ENCODE measurements at regions not wholly inside any gene's neighbourhood (a gene's known extent, or its start where the extent isn't known, plus 50 kb on each side); places are given as distances from the start of the nearest gene placed in this dataset.

DNA sequence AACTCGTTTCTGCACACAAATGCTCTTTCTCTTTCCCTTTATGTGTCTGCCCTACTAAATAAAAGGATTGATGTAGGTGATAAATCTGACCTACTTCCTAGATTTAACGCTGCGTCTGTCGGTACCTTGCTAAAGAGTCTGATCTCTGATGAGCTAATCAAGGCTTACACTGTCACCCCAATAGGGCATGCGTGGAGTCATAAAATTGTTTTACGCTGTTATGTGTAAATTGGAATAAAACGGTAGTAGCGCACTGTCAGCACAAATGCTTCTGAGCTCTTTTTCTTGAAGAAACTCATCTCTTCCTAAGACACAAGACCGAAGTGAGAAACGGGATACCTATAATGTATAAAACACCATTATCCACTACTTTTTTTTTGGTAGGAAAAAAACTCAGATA, 2106.3 kb upstream of the WWC1 start:
- no peak overlapping the region for H3K4me3 ChIP-seq (ENCODE audit: low read length)
- no peak for DNase-seq (ENCODE audit: low read depth)
- TF ChIP-seq CTCF (conservative IDR thresholded peaks at IDR 0.05; ENCODE audit: low read depth, low read length): no peak

GRCh38 chr5:166188501-166189325, 2102.7 kb upstream of the WWC1 start:
- no peak for TF ChIP-seq CTCF (conservative IDR thresholded peaks at IDR 0.05; ENCODE audit: low read depth, low read length)
- no peak for DNase-seq (ENCODE audit: low read depth)
- no peak overlapping the region for H3K4me3 ChIP-seq (ENCODE audit: low read length)

DNA sequence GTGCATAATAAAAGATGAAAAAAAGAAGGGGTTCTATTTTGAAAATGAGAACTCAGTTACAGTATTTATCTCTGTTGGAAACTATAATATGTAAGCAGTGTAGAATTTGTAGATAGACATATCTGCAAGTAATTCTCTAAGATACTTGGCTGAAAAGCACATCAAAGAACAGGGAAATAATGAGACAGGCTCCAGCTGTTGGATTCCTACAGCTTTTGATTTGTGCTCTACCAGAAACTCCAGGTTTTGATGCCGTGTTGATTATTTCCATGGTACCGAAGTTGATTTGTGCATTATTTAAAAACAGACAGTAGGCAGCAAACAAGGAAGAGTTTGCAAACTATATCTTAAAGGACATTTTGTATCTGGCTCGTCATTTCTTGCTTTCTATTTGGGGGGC, 2098.7 kb upstream of the WWC1 start:
- no peak for TF ChIP-seq CTCF (conservative IDR thresholded peaks at IDR 0.05; ENCODE audit: low read depth, low read length)
- H3K4me3 ChIP-seq (ENCODE audit: low read length): no peak overlapping the region
- DNase-seq (ENCODE audit: low read depth): no peak

- H3K4me3 ChIP-seq (ENCODE audit: low read length): no peak overlapping the region
- DNase-seq (ENCODE audit: low read depth): no peak
- TF ChIP-seq CTCF (conservative IDR thresholded peaks at IDR 0.05; ENCODE audit: low read depth, low read length): no peak
Measured at GRCh38 chr5:166195981-166196380, 2095.5 kb upstream of the WWC1 start.

- no peak for DNase-seq (ENCODE audit: low read depth)
- H3K4me3 ChIP-seq (ENCODE audit: low read length): no peak overlapping the region
- TF ChIP-seq CTCF (conservative IDR thresholded peaks at IDR 0.05; ENCODE audit: low read depth, low read length): no peak
Measured at GRCh38 chr5:166200532-166200931, 2090.9 kb upstream of the WWC1 start.

- TF ChIP-seq CTCF (conservative IDR thresholded peaks at IDR 0.05; ENCODE audit: low read depth, low read length): no peak
Measured at GRCh38 chr5:166211640-166212039, 2079.8 kb upstream of the WWC1 start.

GRCh38 chr5:166236327-166236726, 2055.1 kb upstream of the WWC1 start:
- no peak for DNase-seq (ENCODE audit: low read depth)
- no peak overlapping the region for H3K4me3 ChIP-seq (ENCODE audit: low read length)
- no peak for TF ChIP-seq CTCF (conservative IDR thresholded peaks at IDR 0.05; ENCODE audit: low read depth, low read length)

More at GRCh38 chr5:166211640-166212039, 2079.8 kb upstream of the WWC1 start:
- H3K4me3 ChIP-seq (ENCODE audit: low read length): no peak overlapping the region
- DNase-seq (ENCODE audit: low read depth): no peak
